ENCODE measurements at regions not wholly inside any gene's neighbourhood (a gene's known extent, or its start where the extent isn't known, plus 50 kb on each side); places are given as distances from the start of the nearest gene placed in this dataset.

- H3K27ac Mint-ChIP-seq: no peak overlapping the region
- DNase-seq: no peak
- H3K9me3 Mint-ChIP-seq: peaks cover 8 to 20% of the 10 kb centered on the region in 2 donors
- no peak overlapping the region for H3K4me3 ChIP-seq (ENCODE audit: low read length)
- H3K4me1 Mint-ChIP-seq: no peaks in the 10 kb centered on the region
- no peaks in the 10 kb centered on the region for H3K36me3 Mint-ChIP-seq
- TF ChIP-seq CTCF (IDR thresholded peaks at IDR 0.05): no peak
- H3K27me3 ChIP-seq (ENCODE audit: control insufficient read depth, insufficient read depth, low read length): no peaks in the 10 kb centered on the region
- ATAC-seq: no peak
- WGBS (ENCODE audit: insufficient coverage): no CpG with 5 or more reads among the region's 1 CpG
- no peaks in the 10 kb centered on the region for H3K27me3 Mint-ChIP-seq (ENCODE audit: low read depth in 2 of 2)
- no peaks in the 10 kb centered on the region for H3K9me3 ChIP-seq (ENCODE audit: control insufficient read depth, insufficient read depth, low read length)
- H3K4me3 Mint-ChIP-seq: no peak overlapping the region
- H3K36me3 ChIP-seq (ENCODE audit: control insufficient read depth, insufficient read depth, low read length): no peaks in the 10 kb centered on the region
- H3K27ac ChIP-seq (ENCODE audit: low read length): no peak overlapping the region
- intact Hi-C loops (cut with micrococcal nuclease): no loop called here
- no peaks in the 10 kb centered on the region for H3K4me1 ChIP-seq (ENCODE audit: control insufficient read depth, insufficient read depth, low read length)
These were observed 159.9 kb upstream of the PEX5L start for GRCh38 chr3:180196658-180197057.

- intact Hi-C loops (cut with micrococcal nuclease): no loop called here
These were observed 162.8 kb upstream of the PEX5L start for GRCh38 chr3:180199417-180199995.

GRCh38 chr3:180215866-180216265 lies 179.1 kb upstream of the PEX5L start:
- no peaks in the 10 kb centered on the region for H3K27me3 Mint-ChIP-seq (ENCODE audit: low read depth in 2 of 2)

More at GRCh38 chr3:180199417-180199995, 162.8 kb upstream of the PEX5L start:
- Mint-ChIP-seq H3K4me3 (no peak overlapping the region), H3K27me3 (ENCODE audit: low read depth in 2 of 2) (no peaks in the 10 kb centered on the region), H3K36me3 (no peaks in the 10 kb centered on the region), H3K9me3 (peaks cover 11 to 17% of the 10 kb centered on the region in 2 donors), H3K27ac (no peak overlapping the region), H3K4me1 (no peaks in the 10 kb centered on the region)
- no peaks in the 10 kb centered on the region for H3K9me3 ChIP-seq (ENCODE audit: control insufficient read depth, insufficient read depth, low read length)
- H3K4me1 ChIP-seq (ENCODE audit: control insufficient read depth, insufficient read depth, low read length): no peaks in the 10 kb centered on the region
- H3K4me3 ChIP-seq (ENCODE audit: low read length): no peak overlapping the region
- 90% methylated on average over 5 of the region's 5 CpGs for WGBS (ENCODE audit: insufficient coverage)
- no peaks in the 10 kb centered on the region for H3K36me3 ChIP-seq (ENCODE audit: control insufficient read depth, insufficient read depth, low read length)
- no peak overlapping the region for H3K27ac ChIP-seq (ENCODE audit: low read length)
- H3K27me3 ChIP-seq (ENCODE audit: control insufficient read depth, insufficient read depth, low read length): no peaks in the 10 kb centered on the region
- no peak for DNase-seq
- no peak for TF ChIP-seq CTCF (IDR thresholded peaks at IDR 0.05)
- no peak for ATAC-seq

More at GRCh38 chr3:180215866-180216265, 179.1 kb upstream of the PEX5L start:
- H3K9me3 Mint-ChIP-seq: peaks cover 16 to 27% of the 10 kb centered on the region in 2 donors
- H3K36me3 ChIP-seq (ENCODE audit: control insufficient read depth, insufficient read depth, low read length): no peaks in the 10 kb centered on the region
- H3K27me3 ChIP-seq (ENCODE audit: control insufficient read depth, insufficient read depth, low read length): no peaks in the 10 kb centered on the region
- TF ChIP-seq CTCF (IDR thresholded peaks at IDR 0.05): no peak
- peaks cover 5% of the 10 kb centered on the region for H3K9me3 ChIP-seq (ENCODE audit: control insufficient read depth, insufficient read depth, low read length)
- no peak for ATAC-seq
- H3K4me3 ChIP-seq (ENCODE audit: low read length): no peak overlapping the region
- H3K27ac Mint-ChIP-seq: no peak overlapping the region
- no peaks in the 10 kb centered on the region for H3K4me1 ChIP-seq (ENCODE audit: control insufficient read depth, insufficient read depth, low read length)
- intact Hi-C loops (cut with micrococcal nuclease): no loop called here
- no peak overlapping the region for H3K4me3 Mint-ChIP-seq
- no peak overlapping the region for H3K27ac ChIP-seq (ENCODE audit: low read length)
- H3K4me1 Mint-ChIP-seq: no peaks in the 10 kb centered on the region
- no peak for DNase-seq
- no peaks in the 10 kb centered on the region for H3K36me3 Mint-ChIP-seq
- WGBS (ENCODE audit: insufficient coverage): 88% methylated on average over 2 of the region's 2 CpGs
